LNCAP (cell line): ENCODE measurements at regions not wholly inside any gene's neighbourhood (a gene's known extent, or its start where the extent isn't known, plus 50 kb on each side); places are given as distances from the start of the nearest gene placed in this dataset.

ENCODE experiments used
- CTCF ChIP-seq: fragments of 450-650 bp; IDR thresholded peaks from 2 replicates; pipeline ENCODE4 v1.5.1; 2017; ENCODE audit warnings: mild to moderate bottlenecking

DNA sequence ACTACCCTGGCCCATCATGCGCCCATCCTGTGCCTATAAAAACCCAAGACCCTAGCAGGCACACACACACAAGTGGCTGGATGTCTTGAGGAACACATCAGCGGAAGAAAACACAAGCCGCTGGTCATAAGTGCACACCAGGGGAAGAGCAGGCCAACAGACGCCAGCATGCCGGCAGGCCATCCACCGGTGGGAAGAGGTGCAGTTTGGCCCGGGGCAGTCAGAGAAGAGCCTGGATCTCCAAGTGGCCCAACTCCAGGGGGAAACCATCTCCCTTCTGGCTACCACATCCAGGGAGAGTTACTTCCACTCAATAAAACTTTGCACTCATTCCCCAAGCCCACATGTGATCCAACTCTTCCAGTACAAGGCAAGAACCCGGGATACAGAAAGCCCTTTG, 2001.3 kb upstream of the NUDT12 start:
- TF ChIP-seq CTCF, result no peak

GRCh38 chr5:105554568-105555169, 1992.1 kb upstream of the NUDT12 start:
- TF ChIP-seq CTCF, result no peak

- no peak for TF ChIP-seq CTCF
Observed at GRCh38 chr5:105544300-105544699, 1981.7 kb upstream of the NUDT12 start.

DNA sequence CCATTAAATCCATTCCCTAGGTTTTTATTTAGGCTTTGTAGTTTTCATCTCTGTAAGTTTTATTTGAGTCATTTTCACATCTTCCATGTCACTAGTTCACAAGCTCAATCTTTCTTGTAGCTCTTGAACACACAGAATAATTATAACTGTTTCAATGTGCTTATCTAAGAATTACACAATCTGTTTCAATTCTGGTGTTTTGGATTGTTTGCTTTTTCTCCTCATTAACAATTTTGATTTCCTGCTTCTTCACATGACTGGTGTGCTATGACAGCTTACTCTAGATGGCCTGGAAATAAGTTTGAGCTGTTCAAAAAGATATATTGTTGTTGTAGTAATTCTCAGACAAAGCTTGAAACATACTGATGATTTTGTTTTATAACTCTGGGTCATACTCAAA, 1974.1 kb upstream of the NUDT12 start:
- no peak for TF ChIP-seq CTCF

- no peak for TF ChIP-seq CTCF
Observed at GRCh38 chr5:105530716-105531261, 1968.2 kb upstream of the NUDT12 start.

DNA sequence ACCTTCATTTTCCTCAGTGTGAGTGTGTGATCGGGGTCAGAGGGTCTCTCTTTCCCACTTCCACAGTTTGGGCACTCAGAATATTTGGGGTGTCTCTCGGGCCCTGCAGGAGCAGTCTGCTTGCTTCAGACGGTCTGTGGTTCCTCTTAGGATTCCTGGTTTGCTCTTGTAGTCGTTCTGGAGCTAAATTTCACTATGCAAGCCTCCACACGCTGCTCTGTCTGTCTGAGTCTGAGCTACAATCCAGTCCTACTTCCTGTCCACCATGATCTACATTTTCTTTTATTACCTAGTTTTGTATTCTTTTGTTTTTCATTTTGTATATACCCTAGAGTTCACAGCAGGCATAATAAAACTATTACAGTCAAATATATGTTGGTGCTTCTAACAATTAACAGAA, 1967.3 kb upstream of the NUDT12 start:
- TF ChIP-seq CTCF, result no peak

GRCh38 chr5:105508519-105508918, 1945.9 kb upstream of the NUDT12 start:
- TF ChIP-seq CTCF, result no peak
